Esophagus squamous epithelium (tissue), 4 donors: ENCODE measurements at regions not wholly inside any gene's neighbourhood (a gene's known extent, or its start where the extent isn't known, plus 50 kb on each side); places are given as distances from the start of the nearest gene placed in this dataset.

Experiments used
- CTCF ChIP-seq, 6 experiments: fragments of 450-650 bp in 4 of 6; fragments of 200-600 bp in 2 of 6; sonication (generic) in 2 of 6; IDR thresholded peaks; one replicate each; pipeline ENCODE4 v1.5.1; 2016 to 2019; ENCODE audit warnings: antibody characterized with exemption in 6 of 6, mild to moderate bottlenecking in 4 of 6, moderate library complexity in 4 of 6
- POLR2A ChIP-seq, 4 donors: fragments of 450-650 bp; IDR thresholded peaks; one replicate each; pipeline ENCODE4 v1.6.1; 2017; ENCODE audit warnings: antibody characterized with exemption in 4 of 4, mild to moderate bottlenecking in 4 of 4, moderate library complexity in 3 of 4

- TF ChIP-seq POLR2A (IDR thresholded peaks at IDR 0.05) (no peak), CTCF (IDR thresholded peaks at IDR 0.05) (no peak)
Measured at GRCh38 chrX:46279925-46280313, 265.3 kb downstream of the ZNF674 start.
